BJ (cell line): ENCODE measurements at regions not wholly inside any gene's neighbourhood (a gene's known extent, or its start where the extent isn't known, plus 50 kb on each side); places are given as distances from the start of the nearest gene placed in this dataset.

Experiments
- CTCF ChIA-PET: fragments of 350-600 bp; formaldehyde crosslinking; extraction: SDS; loops from one replicate; lab custom pipeline; 2021; ENCODE audit warnings: antibody characterized with exemption, inconsistent platforms; lab: Yijun Ruan, JAX
- POLR2A ChIA-PET: fragments of 300-600 bp; sonication (Branson Sonifier 250); formaldehyde crosslinking; extraction: SDS; loops from one replicate; lab custom pipeline; 2021; ENCODE audit warnings: antibody characterized with exemption; lab: Charles Lee
- DNase-seq: peaks from one replicate; pipeline ENCODE4 v3.0.0-alpha.2; 2011; ENCODE audit warnings: low read depth
- H3K27me3 ChIP-seq: 2 replicates; pipeline ENCODE4 v1.6.0; 2011; ENCODE audit warnings: low read length; ENCODE audit not compliant: control insufficient read depth, insufficient read depth
- H3K36me3 ChIP-seq: 2 replicates; pipeline ENCODE4 v1.5.1; 2011; ENCODE audit warnings: low read length; ENCODE audit not compliant: control insufficient read depth, insufficient read depth
- H3K4me3 ChIP-seq: 2 replicates; pipeline ENCODE4 v1.5.1; 2011; ENCODE audit warnings: low read depth, mild to moderate bottlenecking, control low read depth, low read length
- TF ChIP-seq, protein P1 (sequence below): IDR thresholded peaks from 2 replicates; pipeline ENCODE4 v1.5.1; 2011; ENCODE audit warnings: low read depth, mild to moderate bottlenecking, control low read depth, inconsistent platforms, low read length, moderate library complexity; ENCODE audit not compliant: insufficient read depth

- Histone ChIP-seq H3K36me3 (no peaks in the 10 kb centered on the region), H3K27me3 (peaks cover 3% of the 10 kb centered on the region; the same call in 1 of the 2 replicates), H3K4me3 (no peak overlapping the region)
- TF ChIP-seq, protein P1, sequence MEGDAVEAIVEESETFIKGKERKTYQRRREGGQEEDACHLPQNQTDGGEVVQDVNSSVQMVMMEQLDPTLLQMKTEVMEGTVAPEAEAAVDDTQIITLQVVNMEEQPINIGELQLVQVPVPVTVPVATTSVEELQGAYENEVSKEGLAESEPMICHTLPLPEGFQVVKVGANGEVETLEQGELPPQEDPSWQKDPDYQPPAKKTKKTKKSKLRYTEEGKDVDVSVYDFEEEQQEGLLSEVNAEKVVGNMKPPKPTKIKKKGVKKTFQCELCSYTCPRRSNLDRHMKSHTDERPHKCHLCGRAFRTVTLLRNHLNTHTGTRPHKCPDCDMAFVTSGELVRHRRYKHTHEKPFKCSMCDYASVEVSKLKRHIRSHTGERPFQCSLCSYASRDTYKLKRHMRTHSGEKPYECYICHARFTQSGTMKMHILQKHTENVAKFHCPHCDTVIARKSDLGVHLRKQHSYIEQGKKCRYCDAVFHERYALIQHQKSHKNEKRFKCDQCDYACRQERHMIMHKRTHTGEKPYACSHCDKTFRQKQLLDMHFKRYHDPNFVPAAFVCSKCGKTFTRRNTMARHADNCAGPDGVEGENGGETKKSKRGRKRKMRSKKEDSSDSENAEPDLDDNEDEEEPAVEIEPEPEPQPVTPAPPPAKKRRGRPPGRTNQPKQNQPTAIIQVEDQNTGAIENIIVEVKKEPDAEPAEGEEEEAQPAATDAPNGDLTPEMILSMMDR, result no peak
- no peak for DNase-seq
- ChIA-PET POLR2A (no interaction called here), CTCF (interaction anchor here (1.3 kb wide), 1 partner anchor 16 kb away, joined by 3 read pairs; no protein-coding TSS in a partner anchor)
Measured at GRCh38 chr10:61023053-61023452, 79.1 kb upstream of the RHOBTB1 start.

GRCh38 chr10:61021926-61022325, 77.9 kb upstream of the RHOBTB1 start:
- CTCF ChIA-PET, result interaction anchor here (1.1 to 1.3 kb wide), 2 partner anchors 10 to 15 kb away, joined by 3 read pairs; no protein-coding TSS in a partner anchor
- peaks cover 3% of the 10 kb centered on the region; the same call in 1 of the 2 replicates for H3K27me3 ChIP-seq
- no peak overlapping the region for H3K4me3 ChIP-seq
- TF ChIP-seq, protein P1, result no peak
- H3K36me3 ChIP-seq, result no peaks in the 10 kb centered on the region
- POLR2A ChIA-PET, result no interaction called here
- no peak for DNase-seq

DNA sequence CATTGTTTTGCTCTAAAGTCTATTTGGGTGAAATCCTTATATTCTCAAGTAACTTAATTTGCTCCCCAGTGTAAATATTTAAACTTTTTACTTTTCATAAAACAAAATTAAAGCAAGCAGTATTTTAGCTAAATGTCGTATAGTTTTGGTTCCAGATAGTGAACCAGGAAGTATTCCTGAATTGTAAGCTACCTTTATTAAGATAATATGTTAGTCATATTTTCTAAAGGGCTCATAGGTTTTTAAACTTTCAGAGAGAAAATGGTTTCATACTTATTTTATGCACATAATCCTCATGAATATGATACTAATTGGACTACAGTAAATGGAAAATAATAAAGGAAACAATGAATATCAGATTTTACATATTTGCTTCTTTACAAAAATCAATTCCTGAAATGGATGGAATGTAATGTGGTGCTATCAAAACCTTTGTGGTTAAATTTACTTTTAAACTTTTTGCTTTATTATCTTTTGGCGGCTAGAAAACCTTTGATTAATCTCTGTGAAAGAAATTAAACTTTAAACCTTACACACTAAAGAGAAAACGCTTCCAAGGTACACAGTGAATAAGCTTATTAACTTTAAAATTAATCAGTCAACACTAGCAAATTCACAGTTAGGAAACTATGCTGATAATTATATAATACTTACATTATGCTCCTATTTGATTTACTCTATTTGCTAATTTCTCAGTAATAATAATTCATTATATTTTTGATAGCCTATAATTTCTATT, 76.6 kb upstream of the RHOBTB1 start:
- H3K4me3 ChIP-seq, result no peak overlapping the region
- POLR2A ChIA-PET, result no interaction called here
- no peaks in the 10 kb centered on the region for H3K36me3 ChIP-seq
- no peak for DNase-seq
- CTCF ChIA-PET, result interaction anchor here (1.7 kb wide), 1 partner anchor 9 kb away, joined by 4 read pairs; no protein-coding TSS in a partner anchor
- no peaks in the 10 kb centered on the region for H3K27me3 ChIP-seq
- TF ChIP-seq, protein P1, result no peak

- ChIA-PET POLR2A (no interaction called here), CTCF (interaction anchor here (0.6 kb wide), 1 partner anchor 43 kb away, joined by 3 read pairs; no protein-coding TSS in a partner anchor)
- no peak overlapping the region for H3K4me3 ChIP-seq
- no peaks in the 10 kb centered on the region for H3K27me3 ChIP-seq
- TF ChIP-seq, protein P1, result no peak
- H3K36me3 ChIP-seq, result no peaks in the 10 kb centered on the region
- DNase-seq, result no peak
Measured at GRCh38 chr10:61018146-61018545, 74.2 kb upstream of the RHOBTB1 start.

DNA sequence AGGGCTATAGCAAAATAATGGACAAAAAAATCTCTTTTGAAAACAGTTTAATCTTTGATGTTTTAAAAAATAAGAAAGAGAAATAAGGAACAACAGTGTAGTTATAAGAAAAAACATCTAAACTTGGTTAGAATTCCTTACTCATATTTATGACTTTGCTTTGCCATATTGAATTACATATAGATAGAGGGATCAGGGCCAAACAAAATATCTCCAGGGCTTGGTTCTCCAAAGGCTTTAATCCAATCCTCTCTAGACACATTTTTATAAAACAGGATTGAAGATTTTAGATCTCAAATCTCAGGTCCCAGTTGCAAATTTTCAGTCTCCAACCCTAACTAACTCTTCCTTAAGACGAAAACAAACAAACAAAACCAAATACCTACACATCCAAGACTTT, 72.6 kb upstream of the RHOBTB1 start:
- H3K36me3 ChIP-seq, result no peaks in the 10 kb centered on the region
- no peak for DNase-seq
- ChIA-PET POLR2A (no interaction called here), CTCF (no interaction called here)
- TF ChIP-seq, protein P1, result no peak
- no peak overlapping the region for H3K4me3 ChIP-seq
- no peaks in the 10 kb centered on the region for H3K27me3 ChIP-seq
